Astrocyte of the spinal cord (primary cell): ENCODE measurements at regions not wholly inside any gene's neighbourhood (a gene's known extent, or its start where the extent isn't known, plus 50 kb on each side); places are given as distances from the start of the nearest gene placed in this dataset.
"Not testable (repeated sequence)": the region's sequence is repeated elsewhere in the genome, so short reads cannot be mapped to it uniquely, and the experiment has no call there.

Experiments used
- DNase-seq: peaks from one replicate; pipeline ENCODE4 v3.0.0; 2011; ENCODE audit warnings: low read depth, low spot score
- H3K4me3 ChIP-seq: 2 replicates; pipeline ENCODE4 v1.5.1; 2011; ENCODE audit warnings: low read depth, mild to moderate bottlenecking, low read length, moderate library complexity
- CTCF ChIP-seq: IDR thresholded peaks from 2 replicates; pipeline ENCODE4 v1.5.1; 2012; ENCODE audit warnings: low read depth, mild to moderate bottlenecking, low read length, inconsistent platforms
- in situ Hi-C: cut with HindIII; loops from 2 replicates; pipeline ENCODE4 v1.10.0; 2017; ENCODE audit warnings: low sequenced_read_pairs

- no peak for TF ChIP-seq CTCF
- DNase-seq: no peak
- no peak overlapping the region for H3K4me3 ChIP-seq
- in situ Hi-C loops: no loop called here
These were observed 143.0 kb downstream of the EMP1 start for GRCh38 chr12:13339538-13339937.

DNA sequence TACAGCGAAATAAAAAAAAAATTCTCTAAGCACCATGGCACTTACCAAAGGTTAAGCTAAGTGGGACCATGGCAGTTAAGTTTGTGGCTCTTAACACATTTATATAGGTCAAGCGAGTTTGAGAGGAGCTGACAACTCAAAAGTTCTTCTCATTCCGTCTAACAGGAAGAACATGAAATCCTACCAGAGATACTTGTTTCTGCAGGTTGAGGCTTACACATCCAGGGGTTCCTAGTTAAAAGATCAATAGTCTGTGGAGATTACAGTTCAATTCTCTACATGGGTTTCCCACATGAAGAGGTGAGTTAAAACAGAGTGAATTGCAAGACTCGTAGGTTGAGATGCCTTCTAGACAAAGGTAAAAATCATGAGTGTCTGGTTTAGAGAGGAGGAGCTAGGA lies 142.6 kb downstream of the EMP1 start:
- TF ChIP-seq CTCF: no peak
- in situ Hi-C loops: no loop called here
- DNase-seq: no peak
- no peak overlapping the region for H3K4me3 ChIP-seq

DNA sequence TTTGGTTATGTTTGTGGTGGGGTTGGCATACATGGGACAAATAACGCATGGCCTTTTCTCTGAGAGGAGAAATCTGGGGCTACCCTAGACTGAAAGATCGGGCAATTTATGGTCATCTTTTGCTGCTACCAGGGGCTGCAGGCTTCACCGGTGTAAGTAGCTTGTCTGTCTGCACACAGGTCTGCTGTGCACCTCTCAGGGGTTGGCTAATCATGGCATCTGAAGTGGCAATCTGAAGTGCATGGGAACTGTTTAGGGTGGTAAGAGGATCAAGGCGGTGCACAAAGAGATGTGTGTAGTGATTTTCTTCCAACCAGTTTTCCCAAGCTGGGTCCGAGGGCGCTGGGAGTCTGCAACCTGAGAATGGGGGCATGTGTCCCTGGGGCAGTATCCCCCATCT lies 141.3 kb downstream of the EMP1 start:
- in situ Hi-C loops: no loop called here
- H3K4me3 ChIP-seq: no peak overlapping the region
- DNase-seq: no peak
- TF ChIP-seq CTCF: no peak

GRCh38 chr12:13336216-13336615 lies 139.7 kb downstream of the EMP1 start:
- in situ Hi-C loops: no loop called here

DNA sequence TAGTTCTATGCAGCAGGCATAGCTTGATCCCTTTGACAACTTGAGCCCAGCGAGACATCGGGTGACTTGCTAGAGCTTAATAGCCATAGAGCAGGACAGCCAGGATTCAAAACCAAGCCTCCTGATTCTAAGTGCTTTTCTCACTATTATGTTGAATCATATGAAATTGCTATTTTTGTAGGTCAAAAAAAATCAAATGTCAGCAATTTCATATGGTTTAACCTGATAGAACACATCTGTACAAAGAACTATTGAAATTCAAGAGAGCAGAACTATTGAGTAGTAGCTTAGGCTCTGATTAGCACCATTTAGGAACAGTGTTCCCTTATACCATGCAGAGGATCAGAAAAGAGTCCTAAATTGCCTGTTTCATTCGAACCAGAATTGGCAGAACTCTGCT lies 132.0 kb downstream of the EMP1 start:
- no peak overlapping the region for H3K4me3 ChIP-seq
- no peak for TF ChIP-seq CTCF
- no peak for DNase-seq
- in situ Hi-C loops: no loop called here

More at GRCh38 chr12:13336216-13336615, 139.7 kb downstream of the EMP1 start:
- no peak overlapping the region for H3K4me3 ChIP-seq
- TF ChIP-seq CTCF: no peak
- DNase-seq: no peak

DNA sequence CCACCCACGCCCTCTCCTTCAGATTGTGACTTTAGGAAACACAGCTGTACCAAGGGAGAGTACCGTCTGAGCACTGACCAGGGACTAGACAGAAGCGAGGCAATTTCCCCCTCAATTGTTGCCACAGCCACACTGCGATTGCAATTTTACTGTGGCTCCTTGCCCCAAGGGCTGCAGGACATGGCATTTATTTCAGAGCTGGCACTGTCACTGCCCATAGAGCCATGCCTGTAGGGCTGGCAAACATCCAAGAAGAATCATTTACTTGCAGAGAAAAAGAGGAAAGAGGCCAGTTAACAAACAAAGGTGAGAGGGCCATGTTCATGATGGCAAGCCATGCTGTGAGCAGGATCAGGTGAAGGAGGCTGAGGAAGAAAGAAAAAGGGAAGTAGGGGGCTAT lies 129.6 kb downstream of the EMP1 start:
- H3K4me3 ChIP-seq: no peak overlapping the region
- in situ Hi-C loops: no loop called here
- TF ChIP-seq CTCF: no peak
- DNase-seq: no peak

- in situ Hi-C loops, DNase-seq, H3K4me3 ChIP-seq: not testable (repeated sequence)
These were observed 128.5 kb downstream of the EMP1 start for GRCh38 chr12:13325037-13325436.
